Neuronal stem cell (in vitro differentiated cells): ENCODE measurements at regions not wholly inside any gene's neighbourhood (a gene's known extent, or its start where the extent isn't known, plus 50 kb on each side); places are given as distances from the start of the nearest gene placed in this dataset.

Experiments used
- DNase-seq: peaks from one replicate; pipeline ENCODE4 v3.0.0-alpha.2; 2013; ENCODE audit warnings: low spot score
- H2AFZ ChIP-seq: one replicate; pipeline ENCODE4 v1.6.1; 2013; ENCODE audit warnings: mild to moderate bottlenecking, low read length, inconsistent platforms
- H2AK5ac ChIP-seq: 2 replicates; pipeline ENCODE4 v1.6.1; 2013; ENCODE audit warnings: low read depth, mild to moderate bottlenecking, inconsistent platforms, low read length, moderate library complexity, mixed read lengths
- H2BK120ac ChIP-seq: 2 replicates; pipeline ENCODE4 v1.6.1; 2013; ENCODE audit warnings: low read depth, mild to moderate bottlenecking, inconsistent platforms, low read length, moderate library complexity, mixed read lengths
- H2BK12ac ChIP-seq: one replicate; pipeline ENCODE4 v1.6.1; 2013; ENCODE audit warnings: low read length, inconsistent platforms
- H2BK15ac ChIP-seq: 2 replicates; pipeline ENCODE4 v1.6.1; 2013; ENCODE audit warnings: mild to moderate bottlenecking, low read length, inconsistent platforms, mixed read lengths
- H2BK5ac ChIP-seq: one replicate; pipeline ENCODE4 v1.6.1; 2013; ENCODE audit warnings: inconsistent platforms, mild to moderate bottlenecking, low read length, moderate library complexity
- H3K14ac ChIP-seq: one replicate; pipeline ENCODE4 v1.6.1; 2013; ENCODE audit warnings: low read length, inconsistent platforms
- H3K18ac ChIP-seq: 2 replicates; pipeline ENCODE4 v1.6.1; 2013; ENCODE audit warnings: low read length, inconsistent platforms
- H3K23ac ChIP-seq: 2 replicates; pipeline ENCODE4 v1.6.1; 2013; ENCODE audit warnings: low read depth, mild to moderate bottlenecking, mixed read lengths, low read length, inconsistent platforms; ENCODE audit not compliant: poor library complexity
- H3K27ac ChIP-seq: replicated peaks from 3 replicates; pipeline ENCODE4 v1.5.1; 2013; ENCODE audit warnings: low read length, inconsistent platforms
- H3K27me3 ChIP-seq, 3 experiments: 2 replicates each; pipeline ENCODE4 v1.6.1; 2013; ENCODE audit warnings: low read length in 3 of 3, mild to moderate bottlenecking in 2 of 3, inconsistent platforms in 1 of 3, low read depth in 1 of 3, mixed read lengths in 1 of 3, moderate library complexity in 1 of 3; ENCODE audit not compliant: control insufficient read depth in 3 of 3, insufficient read depth in 3 of 3
- H3K36me3 ChIP-seq, 2 donors: replicated peaks in 1 of 2; 2 replicates each; pipeline ENCODE4 v1.6.1; 2013; ENCODE audit warnings: low read length in 2 of 2; ENCODE audit not compliant: control insufficient read depth in 2 of 2, insufficient read depth in 2 of 2
- H3K4ac ChIP-seq: 2 replicates; pipeline ENCODE4 v1.6.1; 2013; ENCODE audit warnings: inconsistent platforms, mild to moderate bottlenecking, low read length, moderate library complexity
- H3K4me1 ChIP-seq, 2 donors: 1 replicate in 1 of 2; 2 replicates in 1 of 2; pipeline ENCODE4 v1.6.1; 2013; ENCODE audit warnings: low read length in 2 of 2, low read depth in 1 of 2; ENCODE audit not compliant: control insufficient read depth in 2 of 2, insufficient read depth in 1 of 2
- H3K4me2 ChIP-seq: one replicate; pipeline ENCODE4 v1.6.1; 2013; ENCODE audit warnings: mild to moderate bottlenecking, low read length, inconsistent platforms; ENCODE audit not compliant: insufficient read depth, poor library complexity, severe bottlenecking
- H3K4me3 ChIP-seq, 2 donors: 2 replicates each; pipeline ENCODE4 v1.5.1; 2013; ENCODE audit warnings: low read length in 2 of 2, mild to moderate bottlenecking in 2 of 2, inconsistent platforms in 1 of 2, moderate library complexity in 1 of 2
- H3K79me1 ChIP-seq: one replicate; pipeline ENCODE4 v1.6.1; 2013; ENCODE audit warnings: low read depth, mild to moderate bottlenecking, inconsistent platforms, low read length, moderate library complexity
- H3K9ac ChIP-seq: one replicate; pipeline ENCODE4 v1.6.1; 2013; ENCODE audit warnings: mild to moderate bottlenecking, low read depth, low read length, inconsistent platforms; ENCODE audit not compliant: poor library complexity
- H3K9me3 ChIP-seq, 2 donors: replicated peaks in 1 of 2; 2 replicates each; pipeline versions ENCODE3 to v1.6.1; 2013; ENCODE audit warnings: low read length in 2 of 2, mild to moderate bottlenecking in 2 of 2, inconsistent platforms in 1 of 2, low read depth in 1 of 2, mixed read lengths in 1 of 2, moderate library complexity in 1 of 2; ENCODE audit not compliant: control insufficient read depth in 2 of 2, insufficient read depth in 1 of 2
- H4K8ac ChIP-seq: one replicate; pipeline ENCODE4 v1.6.1; 2013; ENCODE audit warnings: low read depth, mild to moderate bottlenecking, inconsistent platforms, low read length, moderate library complexity
- H4K91ac ChIP-seq: one replicate; pipeline ENCODE4 v1.6.1; 2013; ENCODE audit warnings: low read length, low read depth, mild to moderate bottlenecking, inconsistent platforms; ENCODE audit not compliant: poor library complexity
- WGBS, 2 donors: extraction: QIAGEN DNeasy Blood & Tissue Kit; methylation state at CpG; one replicate each; pipeline ENCODE4 v1.1.7; 2013; ENCODE audit warnings: missing lambda C conversion rate in 2 of 2, mixed read lengths in 1 of 2; ENCODE audit not compliant: insufficient read length in 2 of 2, insufficient replicate concordance in 1 of 2; ENCODE audit errors: extremely low coverage in 2 of 2; 5-methylcytosine and 5-hydroxymethylcytosine counted together

DNA sequence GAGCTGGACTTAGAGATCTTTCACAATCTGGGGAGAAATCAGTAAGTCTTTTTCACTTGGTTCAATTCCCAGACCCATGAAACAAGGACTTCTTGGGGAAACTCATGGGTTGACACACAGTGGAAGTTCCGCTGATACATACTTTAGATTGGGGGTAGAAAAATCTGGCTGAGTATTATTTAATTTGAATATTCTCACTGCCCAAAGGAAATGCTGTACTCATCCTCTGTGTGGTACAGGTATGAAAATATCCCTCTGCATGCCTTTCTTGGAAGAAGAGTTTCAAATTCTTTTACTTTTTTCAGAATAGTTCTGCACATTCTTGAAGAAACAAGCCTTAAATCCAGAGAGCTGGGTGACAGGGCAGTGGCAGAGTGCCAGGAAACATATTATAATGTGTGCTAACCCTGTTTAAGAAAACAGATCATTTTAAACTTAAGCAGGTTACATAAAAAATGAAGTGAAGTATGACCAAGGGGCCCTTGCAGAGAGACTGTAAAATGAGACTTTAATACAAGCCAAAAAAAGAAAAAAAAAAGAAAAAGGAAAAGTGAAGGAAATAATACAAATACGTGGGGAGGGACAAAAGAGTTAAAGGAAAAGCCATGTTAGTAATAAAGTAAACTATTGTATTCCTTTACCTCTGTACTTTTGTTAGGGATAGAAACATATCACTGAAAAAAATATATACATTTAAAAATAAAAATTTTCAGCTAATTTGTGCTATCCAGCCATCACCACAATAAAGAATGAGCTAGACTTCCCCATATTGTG, 173.4 kb upstream of the NR3C1 start:
- no peak overlapping the region for H2BK5ac ChIP-seq
- no peak overlapping the region for H3K4ac ChIP-seq
- H2AFZ ChIP-seq = no peak overlapping the region
- H3K79me1 ChIP-seq = no peaks in the 10 kb centered on the region
- no peak overlapping the region for H2BK12ac ChIP-seq
- no peaks in the 10 kb centered on the region for H3K4me1 ChIP-seq
- peaks cover 0 to 3% (median 0%) of the 10 kb centered on the region in 3 experiments for H3K27me3 ChIP-seq
- no peaks in the 10 kb centered on the region for H3K36me3 ChIP-seq
- WGBS, 2 donors = no CpG with 5 or more reads among the region's 2 CpGs
- H3K27ac ChIP-seq = no peak overlapping the region
- H2AK5ac ChIP-seq = no peak overlapping the region
- no peak for DNase-seq
- H2BK15ac ChIP-seq = no peak overlapping the region
- H3K9me3 ChIP-seq = no peaks in the 10 kb centered on the region
- no peak overlapping the region for H4K91ac ChIP-seq
- no peak overlapping the region for H3K9ac ChIP-seq
- no peak overlapping the region for H3K4me3 ChIP-seq
- H4K8ac ChIP-seq = no peak overlapping the region
- H3K18ac ChIP-seq = no peak overlapping the region
- H2BK120ac ChIP-seq = no peak overlapping the region
- H3K4me2 ChIP-seq = no peak overlapping the region
- no peak overlapping the region for H3K14ac ChIP-seq
- H3K23ac ChIP-seq = no peak overlapping the region

DNA sequence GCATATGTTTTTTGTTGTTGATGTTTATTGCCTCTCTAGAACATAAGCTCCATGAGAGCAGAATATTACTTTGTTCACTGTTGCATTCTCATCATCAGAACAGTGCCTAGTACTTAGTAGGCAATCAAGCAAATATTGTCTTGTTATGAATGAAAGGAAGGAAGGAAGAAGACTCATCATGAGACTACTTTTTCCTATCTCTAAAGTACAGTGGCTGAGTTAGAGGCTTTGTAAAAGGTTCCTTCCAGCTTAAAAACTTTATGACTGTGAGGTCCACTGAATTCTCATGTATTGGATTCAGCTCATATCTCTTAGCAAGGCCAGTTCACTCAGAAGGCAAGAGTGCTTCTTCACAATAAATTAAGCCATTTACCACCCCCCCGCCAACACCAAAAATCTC, 171.8 kb upstream of the NR3C1 start:
- Histone ChIP-seq H3K18ac (no peak overlapping the region), H3K4me3 (no peak overlapping the region), H2BK15ac (no peak overlapping the region), H3K27ac (no peak overlapping the region), H3K27me3 (peaks cover 0 to 5% (median 0%) of the 10 kb centered on the region in 3 experiments), H2BK5ac (no peak overlapping the region), H3K9me3 (no peaks in the 10 kb centered on the region), H3K4ac (no peak overlapping the region), H4K8ac (no peak overlapping the region), H3K23ac (no peak overlapping the region), H2BK12ac (no peak overlapping the region), H4K91ac (no peak overlapping the region), H3K4me1 (no peaks in the 10 kb centered on the region), H2AK5ac (no peak overlapping the region), H2AFZ (no peak overlapping the region), H3K14ac (no peak overlapping the region), H3K36me3 (no peaks in the 10 kb centered on the region), H3K79me1 (no peaks in the 10 kb centered on the region), H2BK120ac (no peak overlapping the region), H3K4me2 (no peak overlapping the region), H3K9ac (no peak overlapping the region)
- no peak for DNase-seq
- no CpG with 5 or more reads among the region's 1 CpG for WGBS, 2 donors

DNA sequence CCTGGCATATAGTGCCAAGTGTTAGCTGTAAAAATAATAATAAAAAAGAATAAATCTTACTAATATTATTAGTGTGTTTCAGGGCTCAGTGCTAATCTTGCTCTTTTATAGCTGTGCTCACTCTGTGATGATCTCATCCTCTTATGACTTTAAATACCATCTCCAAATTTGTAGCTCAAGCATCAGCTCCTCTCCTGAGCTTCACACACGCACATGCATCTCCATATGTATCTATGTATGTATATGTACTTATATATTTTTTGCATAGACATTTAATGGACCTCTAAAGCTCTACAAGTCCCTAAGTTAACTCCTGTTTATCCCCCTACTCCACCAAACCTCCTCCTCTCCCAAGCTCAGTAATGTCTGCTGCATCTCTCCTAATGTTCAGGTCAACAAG, 170.8 kb upstream of the NR3C1 start:
- Histone ChIP-seq H3K79me1 (no peaks in the 10 kb centered on the region), H3K23ac (no peak overlapping the region), H3K14ac (no peak overlapping the region), H3K4me2 (no peak overlapping the region), H3K9ac (no peak overlapping the region), H2AK5ac (no peak overlapping the region), H3K18ac (no peak overlapping the region), H2BK15ac (no peak overlapping the region), H3K27ac (no peak overlapping the region), H2BK120ac (no peak overlapping the region), H2BK12ac (no peak overlapping the region), H3K27me3 (peaks cover 0 to 2% (median 0%) of the 10 kb centered on the region in 3 experiments), H2BK5ac (no peak overlapping the region), H3K36me3 (no peaks in the 10 kb centered on the region), H3K4me3 (no peak overlapping the region), H3K4ac (no peak overlapping the region), H3K9me3 (no peaks in the 10 kb centered on the region), H4K91ac (no peak overlapping the region), H3K4me1 (no peaks in the 10 kb centered on the region), H4K8ac (no peak overlapping the region), H2AFZ (no peak overlapping the region)
- DNase-seq = no peak
- no CpG with 5 or more reads among the region's 1 CpG for WGBS, 2 donors

DNA sequence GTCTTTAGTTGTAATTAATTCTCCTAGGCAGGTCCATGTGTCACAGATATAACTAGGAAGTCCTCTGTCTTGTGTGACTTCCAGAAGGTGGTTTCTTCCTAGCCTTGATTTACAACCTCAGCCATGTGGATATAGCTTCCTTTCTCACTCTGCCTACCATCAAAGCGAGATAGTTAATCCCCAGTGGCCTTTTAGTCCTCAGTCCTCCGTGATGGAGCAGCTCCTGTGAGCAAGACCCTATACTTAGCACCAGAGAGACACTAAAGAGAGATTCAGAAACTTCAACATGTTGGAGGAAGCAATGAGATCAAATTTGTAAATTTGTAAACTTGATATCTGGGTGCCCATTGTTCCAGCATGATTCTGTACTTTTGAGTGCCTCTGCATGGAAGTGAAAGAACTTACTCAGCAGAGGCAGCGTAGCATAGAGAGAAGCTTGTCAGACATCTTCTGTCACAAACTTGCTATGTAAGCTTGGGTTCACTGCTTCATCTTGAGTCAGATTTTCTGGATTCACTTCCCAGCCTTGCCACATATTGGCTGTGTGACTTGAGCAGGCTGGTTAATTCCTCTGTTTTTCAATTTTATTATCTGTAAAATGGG, 170.2 kb upstream of the NR3C1 start:
- Histone ChIP-seq H3K9me3 (no peaks in the 10 kb centered on the region), H2BK12ac (no peak overlapping the region), H3K4ac (no peak overlapping the region), H2AFZ (no peak overlapping the region), H4K91ac (no peak overlapping the region), H4K8ac (no peak overlapping the region), H3K4me3 (no peak overlapping the region), H3K23ac (no peak overlapping the region), H3K27me3 (peaks cover 0 to 2% (median 0%) of the 10 kb centered on the region in 3 experiments), H2BK5ac (no peak overlapping the region), H3K27ac (no peak overlapping the region), H2BK120ac (no peak overlapping the region), H3K4me1 (no peaks in the 10 kb centered on the region), H2AK5ac (no peak overlapping the region), H3K79me1 (no peaks in the 10 kb centered on the region), H3K9ac (no peak overlapping the region), H3K18ac (no peak overlapping the region), H3K14ac (no peak overlapping the region), H2BK15ac (no peak overlapping the region), H3K36me3 (no peaks in the 10 kb centered on the region), H3K4me2 (no peak overlapping the region)
- DNase-seq = no peak
- no CpG with 5 or more reads among the region's 3 CpGs for WGBS, 2 donors
